H1 (cell line): ENCODE measurements at regions not wholly inside any gene's neighbourhood (a gene's known extent, or its start where the extent isn't known, plus 50 kb on each side); places are given as distances from the start of the nearest gene placed in this dataset.

Experiments
- CTCF ChIA-PET: fragments of 300-600 bp; sonication (Branson Sonifier 250); formaldehyde crosslinking; loops from one replicate; lab custom pipeline; 2021; ENCODE audit not compliant: partially characterized antibody; lab: Charles Lee
- POLR2A ChIA-PET: fragments of 300-600 bp; sonication (Branson Sonifier 250); formaldehyde crosslinking; loops from one replicate; lab custom pipeline; 2021; ENCODE audit warnings: inconsistent platforms; ENCODE audit not compliant: partially characterized antibody; lab: Charles Lee
- DNase-seq, 2 experiments: peaks; one replicate each; pipeline versions ENCODE4 v3.0.0 to v3.0.0-alpha.2; 2010 to 2022; ENCODE audit warnings: low spot score in 2 of 2, low read depth in 1 of 2, mixed read lengths in 1 of 2
- FAIRE-seq: peaks from 2 replicates; lab custom pipeline; 2011; peaks lifted over from hg19 to GRCh38; lab: Jason Lieb, UNC
- H2AFZ ChIP-seq: 2 replicates; pipeline ENCODE4 v1.8.1; 2012; ENCODE audit warnings: low read length, inconsistent platforms
- H2AK5ac ChIP-seq: 2 replicates; pipeline ENCODE4 v1.6.1; 2013; ENCODE audit warnings: low read depth, low read length
- H2BK120ac ChIP-seq: replicated peaks from 2 replicates; pipeline ENCODE3; 2013; ENCODE audit warnings: low read depth, low read length, inconsistent platforms
- H2BK12ac ChIP-seq: 2 replicates; pipeline ENCODE4 v1.6.1; 2013; ENCODE audit warnings: low read depth, low read length
- H2BK15ac ChIP-seq: 2 replicates; pipeline ENCODE4 v1.6.1; 2013; ENCODE audit warnings: low read length
- H2BK20ac ChIP-seq: 2 replicates; pipeline ENCODE4 v1.6.1; 2013; ENCODE audit warnings: low read length
- H2BK5ac ChIP-seq: 2 replicates; pipeline ENCODE4 v1.6.1; 2013; ENCODE audit warnings: low read depth, low read length
- H3K14ac ChIP-seq: 2 replicates; pipeline ENCODE4 v1.6.1; 2013; ENCODE audit warnings: inconsistent platforms; ENCODE audit not compliant: insufficient read length
- H3K18ac ChIP-seq: 2 replicates; pipeline ENCODE4 v1.6.1; 2013; ENCODE audit warnings: low read length; ENCODE audit errors: extremely low read depth
- H3K23ac ChIP-seq: 2 replicates; pipeline ENCODE4 v1.6.1; 2013; ENCODE audit warnings: inconsistent platforms; ENCODE audit not compliant: insufficient read length
- H3K23me2 ChIP-seq: 2 replicates; pipeline ENCODE4 v1.6.1; 2013; ENCODE audit warnings: low read depth, low read length
- H3K27ac ChIP-seq: 2 replicates; pipeline ENCODE4 v1.6.1; 2011; ENCODE audit warnings: low read depth, low read length, inconsistent platforms
- H3K27me3 ChIP-seq, 4 experiments: replicated peaks in 1 of 4; 1 replicate in 1 of 4; 2 replicates in 3 of 4; pipeline versions ENCODE4 v1.6.1 to v1.8.1; 2011 to 2013; ENCODE audit warnings: low read length in 3 of 4, mild to moderate bottlenecking in 3 of 4, inconsistent platforms in 2 of 4, mixed read lengths in 2 of 4, moderate library complexity in 1 of 4; ENCODE audit not compliant: control insufficient read depth in 3 of 4, insufficient read depth in 3 of 4; ENCODE audit errors: extremely low read depth in 1 of 4
- H3K36me3 ChIP-seq, 4 experiments: 2 replicates each; pipeline versions ENCODE4 v1.6.1 to v1.8.1; 2011 to 2013; ENCODE audit warnings: mild to moderate bottlenecking in 4 of 4, low read length in 3 of 4, moderate library complexity in 2 of 4, control low read depth in 1 of 4, inconsistent platforms in 1 of 4; ENCODE audit not compliant: insufficient read depth in 4 of 4, control insufficient read depth in 2 of 4
- H3K4ac ChIP-seq: replicated peaks from 2 replicates; pipeline ENCODE3; 2013; ENCODE audit warnings: low read length, low read depth, mixed read lengths, inconsistent platforms; ENCODE audit not compliant: insufficient read length
- H3K4me1 ChIP-seq, 4 experiments: replicated peaks in 1 of 4; 1 replicate in 1 of 4; 2 replicates in 3 of 4; pipeline versions ENCODE4 v1.6.1 to v1.8.1; 2011 to 2013; ENCODE audit warnings: low read length in 3 of 4, inconsistent platforms in 2 of 4, mixed read lengths in 1 of 4; ENCODE audit not compliant: insufficient read depth in 4 of 4, control insufficient read depth in 3 of 4
- H3K4me2 ChIP-seq, 2 experiments: 2 replicates each; pipeline versions ENCODE4 v1.6.1 to v1.8.1; 2011 to 2013; ENCODE audit warnings: low read depth in 2 of 2, low read length in 2 of 2, control low read depth in 1 of 2, inconsistent platforms in 1 of 2, mild to moderate bottlenecking in 1 of 2; ENCODE audit not compliant: insufficient read depth in 1 of 2
- H3K4me3 ChIP-seq, 4 experiments: fragments of 200-600, 300-600 bp in 1 of 4; sonication (generic), shearing (Covaris generic), sonication (Bioruptor Twin) in 1 of 4; 2 replicates each; pipeline versions ENCODE4 v1.5.1 to v1.8.1; 2011 to 2016; ENCODE audit warnings: low read length in 4 of 4, low read depth in 3 of 4, control low read depth in 2 of 4, inconsistent platforms in 2 of 4, mild to moderate bottlenecking in 2 of 4, mixed read lengths in 1 of 4, moderate library complexity in 1 of 4; ENCODE audit not compliant: insufficient read depth in 2 of 4; ENCODE audit errors: extremely low read depth in 1 of 4
- H3K56ac ChIP-seq: replicated peaks from 2 replicates; pipeline ENCODE3; 2013; ENCODE audit warnings: low read depth, mild to moderate bottlenecking, mixed read lengths, low read length, inconsistent platforms; ENCODE audit not compliant: insufficient read length
- H3K79me1 ChIP-seq: 2 replicates; pipeline ENCODE4 v1.6.1; 2013; ENCODE audit warnings: low read depth, low read length, control low read depth
- H3K79me2 ChIP-seq, 2 experiments: 2 replicates each; pipeline versions ENCODE4 v1.6.1 to v1.8.1; 2012 to 2013; ENCODE audit warnings: low read length in 2 of 2, mild to moderate bottlenecking in 2 of 2, inconsistent platforms in 1 of 2; ENCODE audit not compliant: insufficient read depth in 2 of 2, control insufficient read depth in 1 of 2
- H3K9ac ChIP-seq, 4 experiments: replicated peaks in 1 of 4; 1 replicate in 1 of 4; 2 replicates in 3 of 4; pipeline versions ENCODE4 v1.6.1 to v1.8.1; 2011 to 2013; ENCODE audit warnings: low read depth in 3 of 4, low read length in 3 of 4, control low read depth in 2 of 4, mild to moderate bottlenecking in 2 of 4, moderate library complexity in 2 of 4, inconsistent platforms in 1 of 4; ENCODE audit errors: extremely low read depth in 1 of 4
- H3K9me3 ChIP-seq, 2 experiments: 2 replicates each; pipeline versions ENCODE4 v1.6.1 to v1.8.1; 2012 to 2013; ENCODE audit warnings: mild to moderate bottlenecking in 2 of 2, moderate library complexity in 2 of 2, control low read depth in 1 of 2, inconsistent platforms in 1 of 2, low read depth in 1 of 2, low read length in 1 of 2, mixed read lengths in 1 of 2; ENCODE audit not compliant: insufficient read depth in 2 of 2
- H4K20me1 ChIP-seq, 2 experiments: replicated peaks in 1 of 2; 2 replicates each; pipeline versions ENCODE3 to v1.8.1; 2011 to 2013; ENCODE audit warnings: inconsistent platforms in 2 of 2, low read length in 2 of 2, mild to moderate bottlenecking in 1 of 2; ENCODE audit not compliant: insufficient read depth in 2 of 2, control insufficient read depth in 1 of 2
- H4K5ac ChIP-seq: 2 replicates; pipeline ENCODE4 v1.6.1; 2013; ENCODE audit warnings: low read length, low read depth, mixed read lengths, inconsistent platforms; ENCODE audit not compliant: insufficient read length
- H4K8ac ChIP-seq: 2 replicates; pipeline ENCODE4 v1.8.0; 2013; ENCODE audit warnings: mild to moderate bottlenecking, moderate library complexity, low read length, inconsistent platforms; ENCODE audit not compliant: insufficient read depth; ENCODE audit errors: extremely low read depth
- H4K91ac ChIP-seq: replicated peaks from 2 replicates; pipeline ENCODE3; 2013; ENCODE audit warnings: low read length, mixed read lengths, inconsistent platforms; ENCODE audit not compliant: insufficient read length
- ATF2 ChIP-seq: IDR thresholded peaks from 2 replicates; pipeline ENCODE4 v1.6.1; 2012; ENCODE audit warnings: low read length, inconsistent platforms
- BCL11A ChIP-seq, 2 experiments: IDR thresholded peaks; one replicate each; pipeline ENCODE4 v1.6.1; 2011; ENCODE audit warnings: low read depth in 2 of 2, low read length in 2 of 2, mild to moderate bottlenecking in 2 of 2
- RAD21 ChIP-seq, 2 experiments: IDR thresholded peaks in 1 of 2; conservative IDR thresholded peaks in 1 of 2; 2 replicates each; pipeline ENCODE4 v1.6.1; 2011; ENCODE audit warnings: low read depth in 2 of 2, low read length in 2 of 2, improper control_type of control experiment in 1 of 2, inconsistent platforms in 1 of 2, mild to moderate bottlenecking in 1 of 2, moderate library complexity in 1 of 2
- RFX5 ChIP-seq: IDR thresholded peaks from 2 replicates; pipeline ENCODE4 v1.6.1; 2011; ENCODE audit warnings: low read depth, low read length, improper control_type of control experiment, borderline replicate concordance
- SP2 ChIP-seq: IDR thresholded peaks from 2 replicates; pipeline ENCODE4 v1.6.1; 2012; ENCODE audit warnings: mild to moderate bottlenecking, low read length, inconsistent platforms
- TAF7 ChIP-seq: optimal IDR thresholded peaks from 2 replicates; pipeline ENCODE3; 2011; ENCODE audit warnings: low read depth, mild to moderate bottlenecking, inconsistent platforms, low read length, moderate library complexity, borderline replicate concordance
- TBP ChIP-seq: IDR thresholded peaks from 2 replicates; pipeline ENCODE4 v1.6.1; 2011; ENCODE audit warnings: low read depth, low read length, improper control_type of control experiment
- TCF12 ChIP-seq: IDR thresholded peaks from 2 replicates; pipeline ENCODE4 v1.6.1; 2011; ENCODE audit warnings: low read depth, mild to moderate bottlenecking, low read length
- ZNF274 ChIP-seq: IDR thresholded peaks from 2 replicates; pipeline ENCODE4 v1.7.0; 2012; ENCODE audit warnings: low read length, borderline replicate concordance; ENCODE audit errors: extremely low read depth
- WGBS, 2 experiments: shearing (Covaris generic) in 1 of 2; methylation state at CpG; one replicate each; pipeline versions ENCODE4 v1.1.6 to v1.1.7; 2013 to 2015; ENCODE audit warnings: low lambda C conversion rate in 2 of 2, mixed read lengths in 2 of 2, inconsistent platforms in 1 of 2, low coverage in 1 of 2, missing lambda C conversion rate in 1 of 2; ENCODE audit not compliant: insufficient replicate concordance in 2 of 2, insufficient coverage in 1 of 2, insufficient read length in 1 of 2; ENCODE audit errors: extremely low coverage in 1 of 2, missing lambda C conversion rate in 1 of 2; 5-methylcytosine and 5-hydroxymethylcytosine counted together
- TF ChIP-seq, protein P1 (sequence below): IDR thresholded peaks from 2 replicates; pipeline ENCODE4 v1.6.1; 2011; ENCODE audit warnings: low read length, improper control_type of control experiment

GRCh38 chrX:39397561-39398199 lies 596.4 kb downstream of the MID1IP1 start:
- H2BK20ac ChIP-seq, result no peak overlapping the region
- H4K8ac ChIP-seq, result no peak overlapping the region
- no peak overlapping the region for H2BK120ac ChIP-seq
- H3K4ac ChIP-seq, result no peak overlapping the region
- no peaks in the 10 kb centered on the region for H3K23me2 ChIP-seq
- no peak overlapping the region for H3K18ac ChIP-seq
- no peak overlapping the region for H3K4me2 ChIP-seq
- no peak overlapping the region for H3K4me3 ChIP-seq
- H3K79me1 ChIP-seq, result no peaks in the 10 kb centered on the region
- no peak overlapping the region for H2BK5ac ChIP-seq
- no peak overlapping the region for H3K23ac ChIP-seq
- no peaks in the 10 kb centered on the region; a peak in 1 of 7 replicates for H3K4me1 ChIP-seq
- H3K27ac ChIP-seq, result no peak overlapping the region
- H2BK12ac ChIP-seq, result no peak overlapping the region
- FAIRE-seq (no peak), DNase-seq (no peak)
- H2AK5ac ChIP-seq, result no peak overlapping the region
- WGBS, 2 experiments, result 86% methylated on average over 13 of the region's 14 CpGs; no CpG with 5 or more reads in 1 of the 2 experiments
- H3K79me2 ChIP-seq, result no peaks in the 10 kb centered on the region
- H4K91ac ChIP-seq, result no peak overlapping the region
- H3K9me3 ChIP-seq, result no peaks in the 10 kb centered on the region
- no peak overlapping the region for H3K56ac ChIP-seq
- H3K36me3 ChIP-seq, result no peaks in the 10 kb centered on the region
- no peak overlapping the region for H2BK15ac ChIP-seq
- H3K27me3 ChIP-seq, result no peaks in the 10 kb centered on the region
- H2AFZ ChIP-seq, result no peak overlapping the region
- ChIA-PET CTCF (interaction anchor here (1.5 kb wide), 1 partner anchor 107 kb away, joined by 4 read pairs; no protein-coding TSS in a partner anchor), POLR2A (no interaction called here)
- no peak overlapping the region for H3K14ac ChIP-seq
- H4K20me1 ChIP-seq, result peaks cover 0 to 4% of the 10 kb centered on the region in 2 experiments
- H3K9ac ChIP-seq, result no peak overlapping the region
- no peak overlapping the region for H4K5ac ChIP-seq
- no peak for TF ChIP-seq TCF12
- TF ChIP-seq ATF2, result no peak
- no peak for TF ChIP-seq RFX5
- no peak for TF ChIP-seq TBP
- no peak for TF ChIP-seq SP2
- no peak for TF ChIP-seq ZNF274
- no peak for TF ChIP-seq BCL11A (IDR thresholded peaks at IDR 0.05; ENCODE audit: low read depth in 2 of 2, low read length in 2 of 2)
- TF ChIP-seq RAD21 (IDR thresholded peaks at IDR 0.05 in 1 of 2, conservative IDR thresholded peaks at IDR 0.05 in 1 of 2; ENCODE audit: low read depth in 2 of 2, low read length in 2 of 2), result no peak
- no peak for TF ChIP-seq TAF7
- TF ChIP-seq, protein P1, sequence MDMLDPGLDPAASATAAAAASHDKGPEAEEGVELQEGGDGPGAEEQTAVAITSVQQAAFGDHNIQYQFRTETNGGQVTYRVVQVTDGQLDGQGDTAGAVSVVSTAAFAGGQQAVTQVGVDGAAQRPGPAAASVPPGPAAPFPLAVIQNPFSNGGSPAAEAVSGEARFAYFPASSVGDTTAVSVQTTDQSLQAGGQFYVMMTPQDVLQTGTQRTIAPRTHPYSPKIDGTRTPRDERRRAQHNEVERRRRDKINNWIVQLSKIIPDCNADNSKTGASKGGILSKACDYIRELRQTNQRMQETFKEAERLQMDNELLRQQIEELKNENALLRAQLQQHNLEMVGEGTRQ, result no peak
